CD8-positive, alpha-beta memory T cell (primary cell): ENCODE measurements at regions not wholly inside any gene's neighbourhood (a gene's known extent, or its start where the extent isn't known, plus 50 kb on each side); places are given as distances from the start of the nearest gene placed in this dataset.
"Not testable (repeated sequence)": the region's sequence is repeated elsewhere in the genome, so short reads cannot be mapped to it uniquely, and the experiment has no call there.

Source experiments
- CTCF ChIA-PET: fragments of 350-600 bp; sonication (Branson Sonifier 250); formaldehyde crosslinking; loops from one replicate; lab custom pipeline; 2021; ENCODE audit warnings: antibody characterized with exemption; lab: Charles Lee
- POLR2A ChIA-PET: fragments of 350-600 bp; sonication (Branson Sonifier 250); formaldehyde crosslinking; loops from one replicate; lab custom pipeline; 2021; ENCODE audit warnings: antibody characterized with exemption; lab: Charles Lee
- DNase-seq, 5 donors: peaks; one replicate each; pipeline versions ENCODE4 v3.0.0 to v3.0.0-alpha.2; 2020 to 2022; ENCODE audit warnings: mixed read lengths in 1 of 5
- H3K27ac ChIP-seq: one replicate; pipeline ENCODE4 v1.7.0; 2013; ENCODE audit warnings: low read depth, mild to moderate bottlenecking, low read length, moderate library complexity
- H3K27me3 ChIP-seq: 2 replicates; pipeline ENCODE4 v1.7.0; 2013; ENCODE audit warnings: low read length, mild to moderate bottlenecking; ENCODE audit not compliant: insufficient read depth, poor library complexity, severe bottlenecking
- H3K36me3 ChIP-seq: 2 replicates; pipeline ENCODE4 v1.7.0; 2013; ENCODE audit warnings: mild to moderate bottlenecking, low read length, moderate library complexity; ENCODE audit not compliant: insufficient read depth
- H3K4me1 ChIP-seq: 2 replicates; pipeline ENCODE4 v1.7.0; 2013; ENCODE audit warnings: mild to moderate bottlenecking, low read length, moderate library complexity; ENCODE audit not compliant: insufficient read depth
- H3K4me3 ChIP-seq: 2 replicates; pipeline ENCODE4 v1.7.0; 2013; ENCODE audit warnings: mild to moderate bottlenecking, low read length
- H3K9me3 ChIP-seq: 2 replicates; pipeline ENCODE4 v1.7.0; 2013; ENCODE audit warnings: mild to moderate bottlenecking, low read length
- H3K27ac Mint-ChIP-seq, 8 donors: one replicate each; pipeline ENCODE4 v1.8.0; 2020 to 2021; ENCODE audit warnings: mixed read lengths in 8 of 8, mild to moderate bottlenecking in 6 of 8, inconsistent platforms in 3 of 8, moderate library complexity in 3 of 8
- H3K27me3 Mint-ChIP-seq, 2 donors: one replicate each; pipeline ENCODE4 v1.8.0; 2020 to 2021; ENCODE audit warnings: mixed read lengths in 2 of 2, mild to moderate bottlenecking in 1 of 2, moderate library complexity in 1 of 2
- H3K36me3 Mint-ChIP-seq, 3 donors: one replicate each; pipeline ENCODE4 v1.8.0; 2020 to 2021; ENCODE audit warnings: mixed read lengths in 3 of 3, inconsistent platforms in 1 of 3, mild to moderate bottlenecking in 1 of 3
- H3K4me1 Mint-ChIP-seq, 3 donors: one replicate each; pipeline ENCODE4 v1.8.0; 2020 to 2021; ENCODE audit warnings: mixed read lengths in 3 of 3, inconsistent platforms in 1 of 3, mild to moderate bottlenecking in 1 of 3
- H3K4me3 Mint-ChIP-seq, 7 donors: one replicate each; pipeline ENCODE4 v1.8.0; 2020 to 2021; ENCODE audit warnings: mixed read lengths in 7 of 7, mild to moderate bottlenecking in 6 of 7, moderate library complexity in 4 of 7, inconsistent platforms in 2 of 7
- H3K9me3 Mint-ChIP-seq, 5 donors: one replicate each; pipeline ENCODE4 v1.8.0; 2020 to 2022; ENCODE audit warnings: mixed read lengths in 5 of 5, mild to moderate bottlenecking in 3 of 5, moderate library complexity in 2 of 5, inconsistent platforms in 1 of 5

- H3K9me3 ChIP-seq: no peaks in the 10 kb centered on the region
- ChIA-PET CTCF (no interaction called here), POLR2A (no interaction called here)
- Mint-ChIP-seq H3K36me3 (no peaks in the 10 kb centered on the region), H3K27ac (no peak overlapping the region), H3K4me3 (no peak overlapping the region), H3K4me1 (no peaks in the 10 kb centered on the region), H3K9me3 (peaks cover 0 to 3% (median 0%) of the 10 kb centered on the region in 5 donors), H3K27me3 (no peaks in the 10 kb centered on the region)
- no peaks in the 10 kb centered on the region for H3K4me1 ChIP-seq
- no peak for DNase-seq
- no peak overlapping the region for H3K4me3 ChIP-seq
- H3K27ac ChIP-seq: no peak overlapping the region
- H3K36me3 ChIP-seq: no peaks in the 10 kb centered on the region
- no peaks in the 10 kb centered on the region for H3K27me3 ChIP-seq
Measured at GRCh38 chr7:46107610-46108217, 186.6 kb upstream of the IGFBP3 start.

- CTCF ChIA-PET: no interaction called here
- no peak overlapping the region for H3K27ac ChIP-seq
- H3K4me1 ChIP-seq: no peaks in the 10 kb centered on the region
- Mint-ChIP-seq H3K9me3 (peaks cover 0 to 2% (median 0%) of the 10 kb centered on the region in 5 donors), H3K27me3 (peaks cover 0 to 2% of the 10 kb centered on the region in 2 donors), H3K4me1 (no peaks in the 10 kb centered on the region), H3K27ac (no peak overlapping the region), H3K4me3 (no peak overlapping the region), H3K36me3 (no peaks in the 10 kb centered on the region)
- no peak for DNase-seq
- POLR2A ChIA-PET: no interaction called here
- no peaks in the 10 kb centered on the region for H3K36me3 ChIP-seq
- no peaks in the 10 kb centered on the region for H3K9me3 ChIP-seq
- H3K4me3 ChIP-seq: no peak overlapping the region
- H3K27me3 ChIP-seq: no peaks in the 10 kb centered on the region
Measured at GRCh38 chr7:46100521-46100920, 179.4 kb upstream of the IGFBP3 start.

GRCh38 chr7:46099076-46099475 lies 178.0 kb upstream of the IGFBP3 start:
- Histone ChIP-seq H3K27me3 (no peaks in the 10 kb centered on the region), H3K36me3 (no peaks in the 10 kb centered on the region), H3K4me1 (no peaks in the 10 kb centered on the region), H3K9me3 (no peaks in the 10 kb centered on the region), H3K27ac (no peak overlapping the region), H3K4me3 (no peak overlapping the region)
- Mint-ChIP-seq H3K9me3 (peaks cover 0 to 2% (median 0%) of the 10 kb centered on the region in 5 donors), H3K4me1 (no peaks in the 10 kb centered on the region), H3K27ac (no peak overlapping the region), H3K27me3 (peaks cover 0 to 2% of the 10 kb centered on the region in 2 donors), H3K4me3 (peak overlapping the region in 1 of 7 donors; percentile 33), H3K36me3 (no peaks in the 10 kb centered on the region)
- DNase-seq: no peak
- CTCF ChIA-PET: no interaction called here
- POLR2A ChIA-PET: no interaction called here

- no peaks in the 10 kb centered on the region for H3K4me1 Mint-ChIP-seq
- peaks cover 0 to 14% (median 9%) of the 10 kb centered on the region in 5 donors for H3K9me3 Mint-ChIP-seq
- H3K36me3 Mint-ChIP-seq: no peaks in the 10 kb centered on the region
- Histone ChIP-seq H3K27me3 (no peaks in the 10 kb centered on the region), H3K27ac (no peak overlapping the region), H3K4me3 (no peak overlapping the region), H3K9me3 (no peaks in the 10 kb centered on the region), H3K36me3 (no peaks in the 10 kb centered on the region), H3K4me1 (no peaks in the 10 kb centered on the region)
- CTCF ChIA-PET: no interaction called here
- H3K27me3 Mint-ChIP-seq: no peaks in the 10 kb centered on the region
- no peak for DNase-seq
- H3K4me3 Mint-ChIP-seq: no peak overlapping the region
- H3K27ac Mint-ChIP-seq: no peak overlapping the region
- POLR2A ChIA-PET: no interaction called here
Measured at GRCh38 chr7:46091071-46091470, 170.0 kb upstream of the IGFBP3 start.

- Mint-ChIP-seq H3K36me3 (no peaks in the 10 kb centered on the region), H3K9me3 (peaks cover 0 to 16% (median 9%) of the 10 kb centered on the region in 5 donors), H3K27ac (no peak overlapping the region), H3K4me3 (no peak overlapping the region), H3K27me3 (no peaks in the 10 kb centered on the region), H3K4me1 (no peaks in the 10 kb centered on the region)
- no peaks in the 10 kb centered on the region for H3K27me3 ChIP-seq
- no peaks in the 10 kb centered on the region for H3K36me3 ChIP-seq
- no peaks in the 10 kb centered on the region for H3K4me1 ChIP-seq
- DNase-seq: no peak
- no peaks in the 10 kb centered on the region for H3K9me3 ChIP-seq
- H3K27ac ChIP-seq: no peak overlapping the region
- no peak overlapping the region for H3K4me3 ChIP-seq
- ChIA-PET CTCF (no interaction called here), POLR2A (no interaction called here)
Measured at GRCh38 chr7:46089281-46089680, 168.2 kb upstream of the IGFBP3 start.

- H3K4me1 ChIP-seq, H3K4me1 Mint-ChIP-seq, H3K27me3 ChIP-seq, H3K9me3 ChIP-seq, H3K27ac ChIP-seq, POLR2A ChIA-PET, H3K4me3 ChIP-seq, H3K4me3 Mint-ChIP-seq, DNase-seq, H3K36me3 ChIP-seq, H3K36me3 Mint-ChIP-seq, H3K27ac Mint-ChIP-seq, H3K27me3 Mint-ChIP-seq, CTCF ChIA-PET: not testable (repeated sequence)
- H3K9me3 Mint-ChIP-seq: peaks cover 0 to 16% (median 9%) of the 10 kb centered on the region in 5 donors
Measured at GRCh38 chr7:46088486-46088885, 167.4 kb upstream of the IGFBP3 start.

- no peak overlapping the region for H3K4me3 Mint-ChIP-seq
- no peaks in the 10 kb centered on the region for H3K4me1 ChIP-seq
- no peaks in the 10 kb centered on the region for H3K36me3 Mint-ChIP-seq
- ChIA-PET CTCF (no interaction called here), POLR2A (no interaction called here)
- H3K36me3 ChIP-seq: no peaks in the 10 kb centered on the region
- no peaks in the 10 kb centered on the region for H3K27me3 ChIP-seq
- H3K27me3 Mint-ChIP-seq: peaks cover 0 to 3% of the 10 kb centered on the region in 2 donors
- H3K27ac Mint-ChIP-seq: no peak overlapping the region
- H3K4me3 ChIP-seq: no peak overlapping the region
- H3K9me3 ChIP-seq: no peaks in the 10 kb centered on the region
- no peak overlapping the region for H3K27ac ChIP-seq
- H3K9me3 Mint-ChIP-seq: peaks cover 0 to 3% (median 0%) of the 10 kb centered on the region in 5 donors
- no peaks in the 10 kb centered on the region for H3K4me1 Mint-ChIP-seq
- no peak for DNase-seq
Measured at GRCh38 chr7:46080595-46081159, 159.6 kb upstream of the IGFBP3 start.

- Histone ChIP-seq H3K4me1 (no peaks in the 10 kb centered on the region), H3K27ac (no peak overlapping the region), H3K27me3 (no peaks in the 10 kb centered on the region), H3K9me3 (no peaks in the 10 kb centered on the region), H3K36me3 (no peaks in the 10 kb centered on the region), H3K4me3 (no peak overlapping the region)
- H3K4me1 Mint-ChIP-seq: no peaks in the 10 kb centered on the region
- no peak for DNase-seq
- ChIA-PET POLR2A (no interaction called here), CTCF (no interaction called here)
- H3K4me3 Mint-ChIP-seq: no peak overlapping the region
- H3K27ac Mint-ChIP-seq: no peak overlapping the region
- H3K9me3 Mint-ChIP-seq: no peaks in the 10 kb centered on the region
- peaks cover 0 to 3% of the 10 kb centered on the region in 2 donors for H3K27me3 Mint-ChIP-seq
- H3K36me3 Mint-ChIP-seq: no peaks in the 10 kb centered on the region
Measured at GRCh38 chr7:46079421-46079820, 158.3 kb upstream of the IGFBP3 start.
